ENCODE measurements at regions not wholly inside any gene's neighbourhood (a gene's known extent, or its start where the extent isn't known, plus 50 kb on each side); places are given as distances from the start of the nearest gene placed in this dataset.

- ChIA-PET CTCF (no interaction called here), POLR2A (ENCODE audit: unreplicated experiment) (no interaction called here)
- H3K27ac ChIP-seq (ENCODE audit: insufficient read depth, low read length): no peak overlapping the region
- dilution Hi-C loops (cut with HindIII; ENCODE audit: low sequenced_read_pairs, unreplicated experiment) (no loop called here), intact Hi-C loops (cut with micrococcal nuclease) (no loop called here), in situ Hi-C loops (cut with MboI; ENCODE audit: low sequenced_read_pairs) (no loop called here)
- no peak overlapping the region for H3K18ac ChIP-seq (ENCODE audit: low read depth, low read length)
- H2BK5ac ChIP-seq (ENCODE audit: low read depth, low read length, poor library complexity, severe bottlenecking): no peak overlapping the region
- H2BK120ac ChIP-seq (ENCODE audit: low read depth, low read length): no peak overlapping the region
- H3K4ac ChIP-seq (ENCODE audit: low read depth, low read length): no peak overlapping the region
- no peaks in the 10 kb centered on the region for H3K79me1 ChIP-seq (ENCODE audit: low read depth in 1 of 2, low read length in 2 of 2)
- no peaks in the 10 kb centered on the region for H3K27me3 ChIP-seq (ENCODE audit: control insufficient read depth, insufficient read depth, low read length)
- no peaks in the 10 kb centered on the region for H4K20me1 ChIP-seq (ENCODE audit: insufficient read depth, low read length)
- no peak overlapping the region for H2AFZ ChIP-seq (replicated peaks; ENCODE audit: low read length, poor library complexity)
- H3K56ac ChIP-seq (ENCODE audit: extremely low read depth, insufficient read depth, low read length): no peak overlapping the region
- no peak overlapping the region for H2BK20ac ChIP-seq (ENCODE audit: low read depth, low read length)
- H3K9me1 ChIP-seq (ENCODE audit: insufficient read depth, low read length): no peaks in the 10 kb centered on the region
- H3K36me3 ChIP-seq (ENCODE audit: control insufficient read depth, insufficient read depth, low read length): no peaks in the 10 kb centered on the region
- ATAC-seq (ENCODE audit: low read depth): no peak
- no peak for TF ChIP-seq CTCF (conservative IDR thresholded peaks at IDR 0.05; ENCODE audit: low read depth, low read length)
- no peak for TF ChIP-seq BHLHE40 (IDR thresholded peaks at IDR 0.05; ENCODE audit: low read depth, low read length)
- TF ChIP-seq RCOR1 (IDR thresholded peaks at IDR 0.05; ENCODE audit: insufficient replicate concordance, low read length): no peak
- TF ChIP-seq POLR2A (IDR thresholded peaks at IDR 0.05; ENCODE audit: low read depth, low read length): no peak
- no peak for TF ChIP-seq MAZ (IDR thresholded peaks at IDR 0.05; ENCODE audit: borderline replicate concordance, low read depth, low read length)
- TF ChIP-seq SMC3 (IDR thresholded peaks at IDR 0.05; ENCODE audit: low read depth, low read length): no peak
- no peak for TF ChIP-seq FOS (IDR thresholded peaks at IDR 0.05; ENCODE audit: low read depth, low read length)
- no peak for TF ChIP-seq MXI1 (IDR thresholded peaks at IDR 0.05; ENCODE audit: borderline replicate concordance, low read depth, low read length)
- TF ChIP-seq, protein P1, sequence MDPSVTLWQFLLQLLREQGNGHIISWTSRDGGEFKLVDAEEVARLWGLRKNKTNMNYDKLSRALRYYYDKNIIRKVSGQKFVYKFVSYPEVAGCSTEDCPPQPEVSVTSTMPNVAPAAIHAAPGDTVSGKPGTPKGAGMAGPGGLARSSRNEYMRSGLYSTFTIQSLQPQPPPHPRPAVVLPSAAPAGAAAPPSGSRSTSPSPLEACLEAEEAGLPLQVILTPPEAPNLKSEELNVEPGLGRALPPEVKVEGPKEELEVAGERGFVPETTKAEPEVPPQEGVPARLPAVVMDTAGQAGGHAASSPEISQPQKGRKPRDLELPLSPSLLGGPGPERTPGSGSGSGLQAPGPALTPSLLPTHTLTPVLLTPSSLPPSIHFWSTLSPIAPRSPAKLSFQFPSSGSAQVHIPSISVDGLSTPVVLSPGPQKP (IDR thresholded peaks at IDR 0.05; ENCODE audit: borderline replicate concordance, low read depth, low read length): no peak
- TF ChIP-seq MAFK (IDR thresholded peaks at IDR 0.05; ENCODE audit: low read depth, low read length): no peak
- no peak for TF ChIP-seq RAD21 (IDR thresholded peaks at IDR 0.05; ENCODE audit: low read length)
- TF ChIP-seq CHD1 (IDR thresholded peaks at IDR 0.05; ENCODE audit: low read depth, low read length): no peak
- no peak for TF ChIP-seq CEBPB (IDR thresholded peaks at IDR 0.05; ENCODE audit: low read depth, low read length)
- TF ChIP-seq NFE2L2 (IDR thresholded peaks at IDR 0.05; ENCODE audit: low read depth, low read length): no peak
- no peak for TF ChIP-seq USF2 (IDR thresholded peaks at IDR 0.05; ENCODE audit: low read depth, low read length)
- TF ChIP-seq RFX5 (IDR thresholded peaks at IDR 0.05; ENCODE audit: low read depth, low read length): no peak
- no peaks in the 10 kb centered on the region for H3K9me3 ChIP-seq (ENCODE audit: control insufficient read depth, insufficient read depth, low read length)
- H3K4me3 ChIP-seq (ENCODE audit: insufficient read depth, low read depth, low read length): no peak overlapping the region
- H3K14ac ChIP-seq (replicated peaks; ENCODE audit: low read depth, low read length): no peak overlapping the region
- no peak overlapping the region for H3K23ac ChIP-seq (ENCODE audit: low read depth, low read length)
- no peak overlapping the region for H3K4me2 ChIP-seq (ENCODE audit: low read depth, low read length)
- no peak overlapping the region for H4K8ac ChIP-seq (ENCODE audit: low read depth in 2 of 2, low read length in 2 of 2)
- no CpG with 5 or more reads among the region's 2 CpGs for WGBS, 2 experiments (ENCODE audit: extremely low coverage in 2 of 2, insufficient read length in 1 of 2)
- H2AK9ac ChIP-seq (replicated peaks; ENCODE audit: low read depth, low read length, poor library complexity): no peak overlapping the region
- no peak overlapping the region for H2AK5ac ChIP-seq (ENCODE audit: low read depth, low read length)
- no peak overlapping the region for H3K9ac ChIP-seq (ENCODE audit: low read depth, low read length)
- no peak overlapping the region for H4K91ac ChIP-seq (ENCODE audit: insufficient read depth, low read depth, low read length)
- no TSS peak for BruUV-seq (replicated peaks)
- no peak for DNase-seq
- no peak overlapping the region for H2BK15ac ChIP-seq (ENCODE audit: low read depth, low read length)
- H4K5ac ChIP-seq (ENCODE audit: low read depth, low read length): no peak overlapping the region
- H3K4me1 ChIP-seq (ENCODE audit: control insufficient read depth, insufficient read depth, low read length): no peaks in the 10 kb centered on the region
Measured at GRCh38 chr4:42747971-42748370, 91.1 kb upstream of the ATP8A1 start.

Measured in IMR-90 (cell line).